Activated CD4-positive, alpha-beta T cell treated with anti-CD3 and anti-CD28 coated beads for 1 hour (primary cell): ENCODE measurements at regions not wholly inside any gene's neighbourhood (a gene's known extent, or its start where the extent isn't known, plus 50 kb on each side); places are given as distances from the start of the nearest gene placed in this dataset.
"Not testable (repeated sequence)": the region's sequence is repeated elsewhere in the genome, so short reads cannot be mapped to it uniquely, and the experiment has no call there.

ENCODE experiments used
- DNase-seq: peaks from one replicate; pipeline ENCODE4 v3.0.0-alpha.2; 2020

- no peak for DNase-seq
These were observed 796.9 kb downstream of the SLITRK1 start for GRCh38 chr13:83085186-83085900.

GRCh38 chr13:83077499-83077898, 804.8 kb downstream of the SLITRK1 start:
- no peak for DNase-seq

GRCh38 chr13:83073930-83074329, 808.3 kb downstream of the SLITRK1 start:
- not testable (repeated sequence) for DNase-seq

GRCh38 chr13:83065108-83065507, 817.2 kb downstream of the SLITRK1 start:
- no peak for DNase-seq

GRCh38 chr13:83057119-83057518, 825.2 kb downstream of the SLITRK1 start:
- DNase-seq = no peak

- no peak for DNase-seq
These were observed 826.0 kb downstream of the SLITRK1 start for GRCh38 chr13:83056269-83056668.

GRCh38 chr13:83048419-83048818, 833.9 kb downstream of the SLITRK1 start:
- no peak for DNase-seq

- no peak for DNase-seq
These were observed 857.2 kb downstream of the SLITRK1 start for GRCh38 chr13:83024955-83025594.

- DNase-seq = no peak
These were observed 858.0 kb downstream of the SLITRK1 start for GRCh38 chr13:83024232-83024631.

- DNase-seq = no peak
These were observed 862.3 kb downstream of the SLITRK1 start for GRCh38 chr13:83019986-83020385.

GRCh38 chr13:83009987-83010386, 872.3 kb downstream of the SLITRK1 start:
- DNase-seq = no peak

GRCh38 chr13:83008212-83008929, 873.9 kb downstream of the SLITRK1 start:
- DNase-seq = no peak

GRCh38 chr13:83007226-83007625, 875.0 kb downstream of the SLITRK1 start:
- no peak for DNase-seq

GRCh38 chr13:83003185-83003584, 879.1 kb downstream of the SLITRK1 start:
- no peak for DNase-seq

- no peak for DNase-seq
These were observed 888.9 kb downstream of the SLITRK1 start for GRCh38 chr13:82993417-82993816.

- DNase-seq = no peak
These were observed 905.8 kb downstream of the SLITRK1 start for GRCh38 chr13:82976499-82976898.

GRCh38 chr13:82963226-82964099, 918.8 kb downstream of the SLITRK1 start:
- no peak for DNase-seq

GRCh38 chr13:82962397-82962796, 919.9 kb downstream of the SLITRK1 start:
- no peak for DNase-seq

GRCh38 chr13:82961757-82962156, 920.5 kb downstream of the SLITRK1 start:
- no peak for DNase-seq

GRCh38 chr13:82952336-82952735, 929.9 kb downstream of the SLITRK1 start:
- not testable (repeated sequence) for DNase-seq

GRCh38 chr13:82947683-82948082, 934.6 kb downstream of the SLITRK1 start:
- DNase-seq = no peak

- DNase-seq = no peak
These were observed 935.1 kb downstream of the SLITRK1 start for GRCh38 chr13:82947191-82947621.

- no peak for DNase-seq
These were observed 943.6 kb downstream of the SLITRK1 start for GRCh38 chr13:82938644-82939043.
